ENCODE measurements at regions not wholly inside any gene's neighbourhood (a gene's known extent, or its start where the extent isn't known, plus 50 kb on each side); places are given as distances from the start of the nearest gene placed in this dataset.

DNA sequence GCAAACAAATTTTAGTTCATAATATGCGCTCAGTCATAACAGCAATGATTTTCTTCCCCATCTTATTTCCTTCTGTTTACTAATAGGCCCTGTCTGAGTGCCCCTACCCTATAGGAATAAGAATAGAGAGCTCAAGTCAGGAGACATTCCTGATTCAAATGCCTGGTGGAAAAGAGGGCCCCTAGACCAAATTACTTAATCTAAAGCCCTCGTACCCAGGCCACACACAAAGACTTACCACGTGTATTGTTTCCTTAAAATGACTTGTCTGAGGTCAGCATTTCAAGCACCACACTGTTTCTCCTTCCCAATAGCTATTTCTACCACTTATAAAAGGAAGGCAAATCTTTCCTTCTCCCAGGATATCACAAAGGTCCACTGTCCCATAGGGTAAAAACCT is 314.9 kb upstream of the TMTC1 start:
- no peak for TF ChIP-seq CTCF (IDR thresholded peaks at IDR 0.05)
- no peak overlapping the region for H3K4me3 ChIP-seq (ENCODE audit: low read length)
- no peak overlapping the region for H3K4me3 Mint-ChIP-seq
- H3K9me3 ChIP-seq (ENCODE audit: control insufficient read depth, insufficient read depth, low read length) = no peaks in the 10 kb centered on the region
- no peaks in the 10 kb centered on the region for H3K4me1 Mint-ChIP-seq
- intact Hi-C loops (cut with micrococcal nuclease) = no loop called here
- WGBS (ENCODE audit: insufficient coverage) = 48% methylated on average over 3 of the region's 3 CpGs
- no peak overlapping the region for H3K27ac ChIP-seq (ENCODE audit: low read length)
- peaks cover 6 to 9% of the 10 kb centered on the region in 2 donors for H3K9me3 Mint-ChIP-seq
- H3K36me3 Mint-ChIP-seq = no peaks in the 10 kb centered on the region
- peaks cover 0 to 3% of the 10 kb centered on the region in 2 donors for H3K27me3 Mint-ChIP-seq (ENCODE audit: low read depth in 2 of 2)
- H3K4me1 ChIP-seq (ENCODE audit: control insufficient read depth, insufficient read depth, low read length) = no peaks in the 10 kb centered on the region
- no peak overlapping the region for H3K27ac Mint-ChIP-seq
- H3K27me3 ChIP-seq (ENCODE audit: control insufficient read depth, insufficient read depth, low read length) = no peaks in the 10 kb centered on the region
- H3K36me3 ChIP-seq (ENCODE audit: control insufficient read depth, insufficient read depth, low read length) = no peaks in the 10 kb centered on the region
- DNase-seq (no peak), ATAC-seq (no peak)

DNA sequence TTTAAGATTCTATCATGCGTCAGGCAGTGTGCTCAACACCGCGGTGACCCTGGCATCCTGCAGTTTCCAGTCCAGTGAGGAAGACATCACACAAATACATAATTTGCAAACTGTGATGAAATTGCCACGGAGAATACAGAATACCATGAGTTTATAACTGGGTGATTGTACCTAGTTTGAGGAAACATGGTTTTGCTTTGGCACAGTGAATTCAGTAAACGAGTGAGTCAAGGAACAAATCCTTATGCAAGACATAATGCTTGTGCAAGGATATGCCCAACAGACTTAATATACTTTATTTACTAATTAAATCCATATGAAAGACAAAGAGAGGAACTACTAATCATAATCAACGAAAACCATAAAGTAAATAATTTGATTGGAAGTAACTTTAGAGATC is 311.8 kb upstream of the TMTC1 start:
- Mint-ChIP-seq H3K36me3 (no peaks in the 10 kb centered on the region), H3K27me3 (ENCODE audit: low read depth in 2 of 2) (no peaks in the 10 kb centered on the region), H3K27ac (no peak overlapping the region), H3K4me1 (no peaks in the 10 kb centered on the region), H3K4me3 (no peak overlapping the region), H3K9me3 (peaks cover 3 to 9% of the 10 kb centered on the region in 2 donors)
- H3K9me3 ChIP-seq (ENCODE audit: control insufficient read depth, insufficient read depth, low read length) = no peaks in the 10 kb centered on the region
- no peak overlapping the region for H3K4me3 ChIP-seq (ENCODE audit: low read length)
- ATAC-seq (no peak), DNase-seq (no peak)
- H3K27ac ChIP-seq (ENCODE audit: low read length) = no peak overlapping the region
- 77% methylated on average over 5 of the region's 6 CpGs for WGBS (ENCODE audit: insufficient coverage)
- intact Hi-C loops (cut with micrococcal nuclease) = no loop called here
- no peaks in the 10 kb centered on the region for H3K27me3 ChIP-seq (ENCODE audit: control insufficient read depth, insufficient read depth, low read length)
- no peaks in the 10 kb centered on the region for H3K4me1 ChIP-seq (ENCODE audit: control insufficient read depth, insufficient read depth, low read length)
- no peaks in the 10 kb centered on the region for H3K36me3 ChIP-seq (ENCODE audit: control insufficient read depth, insufficient read depth, low read length)
- no peak for TF ChIP-seq CTCF (IDR thresholded peaks at IDR 0.05)

GRCh38 chr12:30092983-30093617 is 309.4 kb upstream of the TMTC1 start:
- 87% methylated on average over 4 of the region's 4 CpGs for WGBS (ENCODE audit: insufficient coverage)
- intact Hi-C loops (cut with micrococcal nuclease) = no loop called here
- Mint-ChIP-seq H3K9me3 (peaks cover 3 to 8% of the 10 kb centered on the region in 2 donors), H3K4me1 (no peaks in the 10 kb centered on the region), H3K27me3 (ENCODE audit: low read depth in 2 of 2) (no peaks in the 10 kb centered on the region), H3K4me3 (no peak overlapping the region), H3K36me3 (no peaks in the 10 kb centered on the region), H3K27ac (no peak overlapping the region)
- Histone ChIP-seq H3K27me3 (ENCODE audit: control insufficient read depth, insufficient read depth, low read length) (no peaks in the 10 kb centered on the region), H3K27ac (ENCODE audit: low read length) (no peak overlapping the region), H3K9me3 (ENCODE audit: control insufficient read depth, insufficient read depth, low read length) (no peaks in the 10 kb centered on the region), H3K36me3 (ENCODE audit: control insufficient read depth, insufficient read depth, low read length) (no peaks in the 10 kb centered on the region), H3K4me1 (ENCODE audit: control insufficient read depth, insufficient read depth, low read length) (no peaks in the 10 kb centered on the region), H3K4me3 (ENCODE audit: low read length) (no peak overlapping the region)
- TF ChIP-seq CTCF (IDR thresholded peaks at IDR 0.05) = no peak
- DNase-seq = no peak
- no peak for ATAC-seq

DNA sequence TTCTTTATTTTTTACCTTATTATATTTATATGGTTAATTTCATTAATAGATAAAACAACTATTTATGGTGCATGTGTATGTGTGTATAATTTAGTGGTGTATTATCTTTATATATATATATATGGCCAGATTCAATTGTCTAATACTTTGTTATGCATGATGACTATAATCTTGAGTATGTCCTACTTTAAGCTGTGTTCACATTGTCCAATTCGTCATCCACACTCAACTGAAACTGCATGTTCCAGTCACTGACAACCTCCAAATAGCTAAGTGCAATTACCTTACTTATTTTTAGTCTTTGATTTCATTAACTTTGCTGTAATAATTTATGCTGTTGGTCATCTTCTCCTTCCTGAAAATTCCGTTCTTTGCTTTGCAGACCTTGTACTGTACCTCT is 306.5 kb upstream of the TMTC1 start:
- TF ChIP-seq CTCF (IDR thresholded peaks at IDR 0.05) = no peak
- no peak for ATAC-seq
- Mint-ChIP-seq H3K27me3 (ENCODE audit: low read depth in 2 of 2) (no peaks in the 10 kb centered on the region), H3K27ac (no peak overlapping the region), H3K9me3 (peaks cover 3 to 9% of the 10 kb centered on the region in 2 donors), H3K4me3 (no peak overlapping the region), H3K36me3 (no peaks in the 10 kb centered on the region), H3K4me1 (no peaks in the 10 kb centered on the region)
- Histone ChIP-seq H3K4me3 (ENCODE audit: low read length) (no peak overlapping the region), H3K4me1 (ENCODE audit: control insufficient read depth, insufficient read depth, low read length) (no peaks in the 10 kb centered on the region), H3K27me3 (ENCODE audit: control insufficient read depth, insufficient read depth, low read length) (no peaks in the 10 kb centered on the region), H3K36me3 (ENCODE audit: control insufficient read depth, insufficient read depth, low read length) (no peaks in the 10 kb centered on the region), H3K27ac (ENCODE audit: low read length) (no peak overlapping the region), H3K9me3 (ENCODE audit: control insufficient read depth, insufficient read depth, low read length) (no peaks in the 10 kb centered on the region)
- WGBS (ENCODE audit: insufficient coverage) = 75% methylated on average over 1 of the region's 2 CpGs
- intact Hi-C loops (cut with micrococcal nuclease) = no loop called here
- DNase-seq = no peak

Measured in natural killer cell (primary cell).